SK-N-MC (cell line): ENCODE measurements at regions not wholly inside any gene's neighbourhood (a gene's known extent, or its start where the extent isn't known, plus 50 kb on each side); places are given as distances from the start of the nearest gene placed in this dataset.

Experiments used
- DNase-seq: peaks from one replicate; pipeline ENCODE4 v3.0.0-alpha.2; 2011; ENCODE audit warnings: low read depth, low spot score
- H3K27ac ChIP-seq: fragments of 200-600 bp; sonication (generic); 2 replicates; pipeline ENCODE4 v1.5.1; 2016; ENCODE audit warnings: mixed run types
- H3K36me3 ChIP-seq: fragments of 200-600 bp; sonication (generic); 2 replicates; pipeline ENCODE4 v1.6.1; 2017; ENCODE audit warnings: antibody characterized with exemption, low read length, mixed read lengths; ENCODE audit not compliant: insufficient read depth
- H3K4me3 ChIP-seq: fragments of 200-600 bp; sonication (generic); 2 replicates; pipeline ENCODE4 v1.5.1; 2016
- H3K9ac ChIP-seq: fragments of 200-600 bp; sonication (generic); 2 replicates; pipeline ENCODE4 v1.8.0; 2017; ENCODE audit warnings: mixed run types, mixed read lengths; ENCODE audit not compliant: insufficient read length
- H3K9me3 ChIP-seq: fragments of 200-600 bp; sonication (generic); 2 replicates; pipeline ENCODE4 v1.6.1; 2017; ENCODE audit warnings: low read depth, mild to moderate bottlenecking, antibody characterized with exemption, low read length, moderate library complexity, mixed read lengths
- EZH2 ChIP-seq: fragments of 200-600 bp; sonication (generic); IDR thresholded peaks from one replicate; pipeline ENCODE4 v1.6.1; 2017; ENCODE audit warnings: antibody characterized with exemption
- FOXP2 ChIP-seq: optimal IDR thresholded peaks from 2 replicates; pipeline ENCODE3; 2011; ENCODE audit warnings: mild to moderate bottlenecking, moderate library complexity; ENCODE audit not compliant: insufficient read depth; ENCODE audit errors: extremely low read length, control extremely low read depth
- POLR2AphosphoS5 ChIP-seq: IDR thresholded peaks from 2 replicates; pipeline ENCODE4 v1.6.1; 2012; ENCODE audit warnings: mild to moderate bottlenecking, low read depth, low read length, borderline replicate concordance

GRCh38 chr2:52881606-52882005 lies 886.0 kb upstream of the CHAC2 start:
- H3K27ac ChIP-seq = no peak overlapping the region
- no peak for DNase-seq
- no peaks in the 10 kb centered on the region for H3K9me3 ChIP-seq
- H3K4me3 ChIP-seq = no peak overlapping the region
- H3K36me3 ChIP-seq = no peaks in the 10 kb centered on the region
- TF ChIP-seq EZH2 = no peak
- TF ChIP-seq FOXP2 = no peak
- TF ChIP-seq POLR2AphosphoS5 = no peak
- no peak overlapping the region for H3K9ac ChIP-seq

GRCh38 chr2:52880872-52881271 lies 886.7 kb upstream of the CHAC2 start:
- Histone ChIP-seq H3K4me3 (no peak overlapping the region), H3K27ac (no peak overlapping the region), H3K36me3 (no peaks in the 10 kb centered on the region), H3K9me3 (no peaks in the 10 kb centered on the region), H3K9ac (no peak overlapping the region)
- no peak for DNase-seq
- TF ChIP-seq EZH2 (no peak), FOXP2 (no peak), POLR2AphosphoS5 (no peak)

- TF ChIP-seq POLR2AphosphoS5 (no peak), FOXP2 (no peak), EZH2 (no peak)
- Histone ChIP-seq H3K9ac (no peak overlapping the region), H3K27ac (no peak overlapping the region), H3K4me3 (no peak overlapping the region), H3K9me3 (no peaks in the 10 kb centered on the region), H3K36me3 (no peaks in the 10 kb centered on the region)
- no peak for DNase-seq
Measured at GRCh38 chr2:52879561-52879960, 888.0 kb upstream of the CHAC2 start.

DNA sequence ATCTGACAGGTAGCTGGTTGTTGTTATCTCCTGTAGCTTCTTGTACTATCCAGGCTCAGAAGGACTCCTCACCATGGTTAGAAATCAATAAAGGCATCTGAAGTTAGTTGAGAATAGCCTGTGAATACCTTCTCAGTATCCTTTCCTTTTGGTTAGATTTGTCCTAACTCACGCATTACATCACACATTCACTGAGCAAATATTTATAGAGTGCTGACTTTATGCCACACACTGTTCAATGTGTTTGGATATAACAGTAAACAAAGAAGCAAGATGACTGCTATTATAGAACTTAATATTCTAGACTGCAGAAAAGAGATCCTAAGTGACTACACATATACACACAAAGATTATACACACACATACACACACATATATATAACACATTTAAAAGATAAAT lies 889.9 kb upstream of the CHAC2 start:
- DNase-seq = no peak
- no peak overlapping the region for H3K27ac ChIP-seq
- TF ChIP-seq FOXP2 (no peak), EZH2 (no peak), POLR2AphosphoS5 (no peak)
- H3K4me3 ChIP-seq = no peak overlapping the region
- no peaks in the 10 kb centered on the region for H3K9me3 ChIP-seq
- H3K36me3 ChIP-seq = no peaks in the 10 kb centered on the region
- no peak overlapping the region for H3K9ac ChIP-seq

GRCh38 chr2:52874466-52875106 lies 893.0 kb upstream of the CHAC2 start:
- H3K9me3 ChIP-seq = no peaks in the 10 kb centered on the region
- TF ChIP-seq POLR2AphosphoS5 (no peak), FOXP2 (no peak), EZH2 (no peak)
- H3K36me3 ChIP-seq = no peaks in the 10 kb centered on the region
- H3K9ac ChIP-seq = no peak overlapping the region
- no peak for DNase-seq
- H3K4me3 ChIP-seq = no peak overlapping the region
- H3K27ac ChIP-seq = no peak overlapping the region

- no peaks in the 10 kb centered on the region for H3K9me3 ChIP-seq
- DNase-seq = no peak
- TF ChIP-seq POLR2AphosphoS5 (no peak), EZH2 (no peak), FOXP2 (no peak)
- H3K36me3 ChIP-seq = no peaks in the 10 kb centered on the region
- H3K4me3 ChIP-seq = no peak overlapping the region
- no peak overlapping the region for H3K27ac ChIP-seq
- H3K9ac ChIP-seq = no peak overlapping the region
Measured at GRCh38 chr2:52862801-52863200, 904.8 kb upstream of the CHAC2 start.

DNA sequence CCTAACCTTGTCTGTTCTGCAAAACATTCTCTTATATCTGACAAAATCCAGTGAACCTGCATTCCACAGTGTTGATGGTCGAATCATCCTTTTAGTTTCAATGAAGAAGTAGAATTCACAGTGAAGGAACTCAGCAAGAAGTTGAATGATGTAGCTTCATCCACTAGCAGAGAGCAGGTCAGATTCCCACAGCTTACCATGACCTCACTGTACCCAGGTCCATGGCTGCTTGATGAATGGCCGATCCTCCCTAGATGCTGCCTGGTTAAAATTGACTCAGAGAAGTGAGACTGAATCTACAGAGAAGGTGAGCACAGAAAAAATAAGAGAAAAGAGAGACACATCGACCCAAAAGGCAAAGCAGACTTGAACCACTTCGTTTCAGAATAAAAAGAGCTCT lies 906.0 kb upstream of the CHAC2 start:
- Histone ChIP-seq H3K36me3 (no peaks in the 10 kb centered on the region), H3K9ac (no peak overlapping the region), H3K9me3 (no peaks in the 10 kb centered on the region), H3K27ac (no peak overlapping the region), H3K4me3 (no peak overlapping the region)
- no peak for TF ChIP-seq POLR2AphosphoS5
- no peak for TF ChIP-seq EZH2
- no peak for TF ChIP-seq FOXP2
- no peak for DNase-seq

DNA sequence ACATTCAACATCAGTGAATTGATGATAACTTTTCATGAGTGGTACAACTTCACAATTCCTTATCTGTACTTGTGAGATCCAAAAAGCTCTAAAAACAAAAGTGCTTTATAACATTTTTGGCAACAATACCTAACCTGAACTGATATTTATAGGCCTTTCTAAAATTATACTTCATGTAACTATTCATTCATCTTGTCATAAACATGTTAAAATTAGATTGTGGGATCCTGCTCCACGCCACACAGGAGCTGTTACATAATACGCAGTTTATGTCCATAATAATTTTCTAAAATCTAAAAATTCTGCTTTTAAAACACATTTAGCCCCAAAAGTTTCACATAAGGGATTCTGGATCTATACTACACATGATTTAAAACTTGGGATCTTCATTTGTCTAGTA lies 908.5 kb upstream of the CHAC2 start:
- H3K27ac ChIP-seq = no peak overlapping the region
- TF ChIP-seq EZH2 (no peak), FOXP2 (no peak), POLR2AphosphoS5 (no peak)
- no peak overlapping the region for H3K4me3 ChIP-seq
- H3K36me3 ChIP-seq = no peaks in the 10 kb centered on the region
- H3K9ac ChIP-seq = no peak overlapping the region
- no peak for DNase-seq
- no peaks in the 10 kb centered on the region for H3K9me3 ChIP-seq

DNA sequence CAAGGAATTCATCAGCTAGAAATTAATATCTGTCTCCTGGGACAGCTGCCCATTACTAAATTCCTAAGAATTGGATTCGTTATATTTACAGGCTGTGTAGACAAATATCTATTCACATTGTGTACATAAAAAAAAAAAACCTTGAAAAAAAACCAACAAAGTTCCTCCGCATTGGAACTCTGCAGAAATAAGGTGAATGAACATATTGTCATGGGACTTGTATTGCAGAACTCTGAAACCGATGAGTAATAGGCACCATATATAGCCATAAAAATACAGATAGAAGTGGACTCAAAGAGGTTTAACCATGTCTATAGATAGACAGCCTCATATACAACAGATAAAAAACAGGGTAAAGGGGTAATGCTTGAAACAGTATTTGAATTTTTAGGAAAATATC lies 909.9 kb upstream of the CHAC2 start:
- Histone ChIP-seq H3K9ac (no peak overlapping the region), H3K9me3 (no peaks in the 10 kb centered on the region), H3K36me3 (no peaks in the 10 kb centered on the region), H3K4me3 (no peak overlapping the region), H3K27ac (no peak overlapping the region)
- DNase-seq = no peak
- no peak for TF ChIP-seq POLR2AphosphoS5
- no peak for TF ChIP-seq FOXP2
- no peak for TF ChIP-seq EZH2
